Breast epithelium (tissue), 4 donors: ENCODE measurements at regions not wholly inside any gene's neighbourhood (a gene's known extent, or its start where the extent isn't known, plus 50 kb on each side); places are given as distances from the start of the nearest gene placed in this dataset.

Experiments used
- DNase-seq, 2 donors: peaks; one replicate each; pipeline ENCODE4 v3.0.0-alpha.2; 2019; ENCODE audit warnings: low spot score in 2 of 2
- H3K27ac ChIP-seq, 2 donors: fragments of 200-600 bp; sonication (generic) in 1 of 2; one replicate each; pipeline ENCODE4 v1.5.1; 2016 to 2019; ENCODE audit warnings: mild to moderate bottlenecking in 1 of 2
- H3K27me3 ChIP-seq, 2 donors: fragments of 200-600 bp; sonication (generic) in 1 of 2; one replicate each; pipeline versions ENCODE4 v1.5.1 to v1.6.0; 2017 to 2019; ENCODE audit warnings: control low read depth in 1 of 2, mild to moderate bottlenecking in 1 of 2
- H3K36me3 ChIP-seq: fragments of 200-600 bp; one replicate; pipeline ENCODE4 v1.5.1; 2019
- H3K4me1 ChIP-seq, 2 donors: fragments of 200-600 bp; sonication (generic); one replicate each; pipeline ENCODE4 v1.5.1; 2016 to 2019; ENCODE audit warnings: control low read depth in 1 of 2
- H3K4me3 ChIP-seq, 3 donors: fragments of 200-600 bp; sonication (generic); 1 replicate in 2 of 3; 2 replicates in 1 of 3; pipeline ENCODE4 v1.5.1; 2016 to 2019; ENCODE audit warnings: mild to moderate bottlenecking in 3 of 3, moderate library complexity in 2 of 3
- H3K9me3 ChIP-seq, 2 donors: fragments of 200-600 bp; sonication (generic) in 1 of 2; one replicate each; pipeline ENCODE4 v1.5.1; 2016 to 2019; ENCODE audit warnings: control low read depth in 1 of 2
- POLR2A ChIP-seq: fragments of 450-650 bp; IDR thresholded peaks from one replicate; pipeline ENCODE4 v1.6.1; 2016; ENCODE audit warnings: antibody characterized with exemption, mild to moderate bottlenecking, moderate library complexity
- POLR2AphosphoS5 ChIP-seq, 3 donors: sonication (generic); formaldehyde crosslinking; IDR thresholded peaks; one replicate each; pipeline ENCODE4 v1.6.1; 2017; ENCODE audit warnings: antibody characterized with exemption in 3 of 3
- intact Hi-C: fragments of 100-400 bp; cut with DNase I; formaldehyde crosslinking; loops from one replicate; pipeline ENCODE4 v1.15.1; 2023; ENCODE audit warnings: low total_unique reads
- TF ChIP-seq, protein P1 (sequence below), 3 donors: fragments of 450-650 bp; IDR thresholded peaks; one replicate each; pipeline ENCODE4 v1.5.1; 2016 to 2017; ENCODE audit warnings: antibody characterized with exemption in 3 of 3, mild to moderate bottlenecking in 3 of 3, moderate library complexity in 3 of 3

DNA sequence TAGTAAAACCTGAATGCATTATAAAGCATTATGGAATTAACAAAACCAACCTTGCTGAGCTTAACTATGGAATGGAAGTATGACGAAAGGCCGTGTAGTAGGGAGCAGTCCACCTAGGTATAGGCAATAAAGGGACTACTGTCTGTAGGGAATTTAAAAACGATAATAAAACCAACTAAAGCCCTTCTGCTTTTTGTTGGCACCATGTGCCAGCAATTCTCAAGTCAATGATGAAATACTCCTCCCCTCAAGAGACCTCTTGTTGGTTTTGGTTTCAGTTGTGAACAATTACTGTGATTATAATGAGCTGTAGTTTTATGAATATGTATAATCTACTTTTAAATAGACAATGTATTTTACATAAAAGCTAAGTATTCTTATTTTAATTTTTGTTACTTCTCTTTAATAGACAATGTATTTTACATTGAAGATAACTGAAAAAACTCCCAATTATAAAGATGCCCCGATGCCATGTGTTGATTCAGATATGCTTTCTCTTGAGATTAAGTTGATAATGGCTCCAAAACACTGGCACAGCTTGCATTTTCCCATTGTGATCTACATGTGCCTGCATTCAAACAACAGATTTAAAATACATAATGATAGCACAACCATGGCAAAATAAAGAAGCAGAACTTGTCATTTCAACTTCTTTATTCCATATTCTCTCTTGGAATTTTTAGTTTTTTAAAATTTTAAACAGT, 55.5 kb upstream of the ZDBF2 start:
- DNase-seq = no peak

DNA sequence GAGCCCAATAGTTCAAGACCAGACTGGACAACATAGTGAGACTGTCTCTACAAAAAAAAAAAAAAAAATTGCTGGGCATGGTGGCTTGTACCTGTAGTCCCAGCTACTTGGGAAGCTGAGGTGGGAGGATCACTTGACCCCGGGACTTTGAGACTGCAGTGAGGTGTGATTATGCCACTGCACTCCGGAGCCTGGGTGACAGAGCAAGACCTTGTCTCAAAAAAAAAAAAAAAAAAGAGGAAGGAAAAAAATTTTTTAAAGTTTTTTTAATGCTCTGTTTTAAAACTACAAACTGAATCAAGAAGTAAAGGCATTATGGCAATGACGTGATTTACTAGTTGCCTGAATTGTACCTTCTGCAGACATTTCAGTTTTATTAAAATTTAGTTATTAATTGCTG, 54.5 kb upstream of the ZDBF2 start:
- Histone ChIP-seq H3K4me3 (no peak overlapping the region), H3K36me3 (no peaks in the 10 kb centered on the region), H3K9me3 (peaks cover 0 to 13% of the 10 kb centered on the region in 2 donors), H3K27ac (no peak overlapping the region), H3K27me3 (no peaks in the 10 kb centered on the region), H3K4me1 (no peaks in the 10 kb centered on the region)
- TF ChIP-seq POLR2A (no peak), POLR2AphosphoS5 (IDR thresholded peaks at IDR 0.05) (no peak)
- TF ChIP-seq, protein P1, sequence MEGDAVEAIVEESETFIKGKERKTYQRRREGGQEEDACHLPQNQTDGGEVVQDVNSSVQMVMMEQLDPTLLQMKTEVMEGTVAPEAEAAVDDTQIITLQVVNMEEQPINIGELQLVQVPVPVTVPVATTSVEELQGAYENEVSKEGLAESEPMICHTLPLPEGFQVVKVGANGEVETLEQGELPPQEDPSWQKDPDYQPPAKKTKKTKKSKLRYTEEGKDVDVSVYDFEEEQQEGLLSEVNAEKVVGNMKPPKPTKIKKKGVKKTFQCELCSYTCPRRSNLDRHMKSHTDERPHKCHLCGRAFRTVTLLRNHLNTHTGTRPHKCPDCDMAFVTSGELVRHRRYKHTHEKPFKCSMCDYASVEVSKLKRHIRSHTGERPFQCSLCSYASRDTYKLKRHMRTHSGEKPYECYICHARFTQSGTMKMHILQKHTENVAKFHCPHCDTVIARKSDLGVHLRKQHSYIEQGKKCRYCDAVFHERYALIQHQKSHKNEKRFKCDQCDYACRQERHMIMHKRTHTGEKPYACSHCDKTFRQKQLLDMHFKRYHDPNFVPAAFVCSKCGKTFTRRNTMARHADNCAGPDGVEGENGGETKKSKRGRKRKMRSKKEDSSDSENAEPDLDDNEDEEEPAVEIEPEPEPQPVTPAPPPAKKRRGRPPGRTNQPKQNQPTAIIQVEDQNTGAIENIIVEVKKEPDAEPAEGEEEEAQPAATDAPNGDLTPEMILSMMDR (IDR thresholded peaks at IDR 0.05) = no peak
- intact Hi-C loops = no loop called here
- no peak for DNase-seq

More for the DNA sequence above, 55.5 kb upstream of the ZDBF2 start:
- no peaks in the 10 kb centered on the region for H3K36me3 ChIP-seq
- no peaks in the 10 kb centered on the region for H3K4me1 ChIP-seq
- H3K27ac ChIP-seq = no peak overlapping the region
- H3K9me3 ChIP-seq = peaks cover 0 to 13% of the 10 kb centered on the region in 2 donors
- intact Hi-C loops = no loop called here
- no peaks in the 10 kb centered on the region for H3K27me3 ChIP-seq
- H3K4me3 ChIP-seq = no peak overlapping the region
- TF ChIP-seq POLR2AphosphoS5 (IDR thresholded peaks at IDR 0.05) (no peak), POLR2A (no peak)

DNA sequence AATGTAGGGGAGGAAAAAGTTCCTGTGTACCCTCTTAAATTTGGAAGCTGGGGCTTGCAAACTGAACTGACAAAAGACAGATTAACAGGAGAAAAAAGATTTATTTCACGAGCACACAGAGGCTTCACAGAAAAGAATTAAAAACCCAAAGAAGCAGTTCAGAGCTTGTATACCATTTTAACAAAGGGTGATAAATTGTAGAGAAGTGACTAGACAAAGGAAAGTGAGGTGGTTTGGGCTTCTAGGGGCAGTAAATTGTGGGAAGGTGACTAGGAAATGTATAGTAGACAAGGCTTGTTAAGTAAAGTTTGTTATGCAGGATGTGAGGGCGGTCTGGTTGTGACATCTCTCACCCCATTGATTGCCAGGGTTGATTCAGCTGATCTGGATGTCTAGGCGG, 53.5 kb upstream of the ZDBF2 start:
- H3K36me3 ChIP-seq = no peaks in the 10 kb centered on the region
- H3K9me3 ChIP-seq = peaks cover 0 to 13% of the 10 kb centered on the region in 2 donors
- DNase-seq = no peak
- H3K27me3 ChIP-seq = no peaks in the 10 kb centered on the region
- H3K27ac ChIP-seq = no peak overlapping the region
- intact Hi-C loops = no loop called here
- TF ChIP-seq POLR2AphosphoS5 (IDR thresholded peaks at IDR 0.05) (no peak), POLR2A (no peak)
- TF ChIP-seq, protein P1 (IDR thresholded peaks at IDR 0.05) = no peak
- no peak overlapping the region for H3K4me3 ChIP-seq
- no peaks in the 10 kb centered on the region for H3K4me1 ChIP-seq
